Fibroblast of gingiva (primary cell): ENCODE measurements at regions not wholly inside any gene's neighbourhood (a gene's known extent, or its start where the extent isn't known, plus 50 kb on each side); places are given as distances from the start of the nearest gene placed in this dataset.
A peak's percentile ranks its signal among the peaks of the same experiment; 100 is the strongest.

Experiments
- DNase-seq: peaks from one replicate; pipeline ENCODE4 v3.0.0-alpha.2; 2011; ENCODE audit warnings: low read depth

DNA sequence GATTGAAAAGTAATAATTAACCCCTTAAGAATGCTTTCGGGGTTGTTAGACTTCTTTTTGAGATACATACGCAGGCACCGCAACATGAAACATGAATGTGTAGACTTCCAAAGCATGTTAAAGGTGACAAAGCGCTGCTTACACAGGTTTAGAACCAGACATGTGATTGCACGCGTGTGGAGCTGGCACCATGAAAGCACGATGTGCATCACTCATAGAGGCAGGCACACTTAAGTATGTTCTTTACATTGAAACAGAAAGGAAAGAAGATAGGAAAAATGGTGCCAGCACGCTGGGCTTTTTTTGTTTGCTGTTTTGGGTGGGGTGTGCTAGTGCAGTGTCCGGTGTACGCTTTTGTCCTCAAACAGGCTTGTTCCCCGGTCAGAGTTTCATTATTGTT, 83.6 kb upstream of the PPARA start:
- peak; percentile 60 for DNase-seq

GRCh38 chr22:46067159-46068111, 82.9 kb upstream of the PPARA start:
- no peak for DNase-seq

DNA sequence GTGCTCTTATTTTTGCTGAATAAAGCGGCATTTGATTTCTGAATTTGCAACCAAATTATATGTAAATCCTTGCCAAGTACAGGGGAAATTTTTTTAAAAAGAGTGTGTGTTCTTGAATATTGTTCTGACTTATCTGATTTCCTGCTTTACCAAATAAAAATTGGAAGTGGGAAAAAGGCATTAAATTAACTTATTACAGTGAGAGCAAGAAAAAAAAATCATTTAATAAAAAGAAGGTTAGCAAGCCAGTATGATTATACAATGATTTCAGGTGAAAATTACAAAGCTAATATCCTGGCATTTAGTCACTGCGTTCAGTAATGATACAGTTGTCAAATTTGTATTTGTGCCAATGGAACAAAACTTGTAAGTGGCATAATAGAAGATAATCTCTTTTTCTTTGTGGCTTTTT, 82.1 kb upstream of the PPARA start:
- no peak for DNase-seq

DNA sequence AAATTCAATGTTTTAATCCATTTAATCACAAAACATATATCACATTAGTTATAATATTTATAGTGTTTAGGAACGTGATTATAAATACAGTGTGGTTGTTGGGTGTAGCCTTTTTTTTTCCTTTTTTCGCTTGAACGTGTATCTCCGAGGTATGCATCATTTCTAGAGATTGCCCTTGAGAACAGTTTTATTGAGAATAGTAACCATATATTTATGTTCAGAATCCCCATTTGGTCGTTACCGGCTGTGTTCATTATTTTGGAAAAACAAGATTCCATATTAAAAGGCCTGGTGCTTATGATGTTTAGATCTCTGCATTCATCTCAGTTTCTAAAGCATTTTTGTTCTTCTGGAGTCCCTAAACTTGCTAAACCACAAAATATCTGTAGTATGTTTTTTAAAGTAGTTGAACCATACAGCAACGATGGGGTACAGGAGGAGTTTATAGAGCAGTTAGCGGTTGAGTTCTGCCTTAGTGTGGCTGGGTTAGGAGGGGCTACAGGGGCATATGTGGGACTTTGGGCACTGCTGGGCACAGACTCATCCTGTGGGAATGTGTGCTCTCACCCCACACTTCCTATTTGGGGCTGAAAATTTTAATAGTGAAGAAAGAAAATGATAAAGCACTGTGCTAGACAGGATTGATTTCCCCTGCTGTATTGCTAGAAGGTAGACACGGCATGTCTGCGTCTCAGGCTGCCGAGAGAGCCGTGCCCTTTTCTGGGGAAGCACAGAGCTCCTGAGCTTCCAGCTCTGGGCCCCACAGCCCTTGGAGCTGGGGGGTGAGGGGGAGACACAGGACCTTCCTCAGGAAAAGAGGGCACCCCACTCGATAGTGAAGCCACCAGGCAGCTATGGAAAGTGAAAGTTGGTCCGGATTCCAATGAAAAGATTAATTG, 81.5 kb upstream of the PPARA start:
- peak; percentile 89 for DNase-seq

- DNase-seq = peak; percentile 97
Observed at GRCh38 chr22:46069521-46070214, 80.7 kb upstream of the PPARA start.

GRCh38 chr22:46070215-46070802, 80.0 kb upstream of the PPARA start:
- peak; percentile 89 for DNase-seq

DNA sequence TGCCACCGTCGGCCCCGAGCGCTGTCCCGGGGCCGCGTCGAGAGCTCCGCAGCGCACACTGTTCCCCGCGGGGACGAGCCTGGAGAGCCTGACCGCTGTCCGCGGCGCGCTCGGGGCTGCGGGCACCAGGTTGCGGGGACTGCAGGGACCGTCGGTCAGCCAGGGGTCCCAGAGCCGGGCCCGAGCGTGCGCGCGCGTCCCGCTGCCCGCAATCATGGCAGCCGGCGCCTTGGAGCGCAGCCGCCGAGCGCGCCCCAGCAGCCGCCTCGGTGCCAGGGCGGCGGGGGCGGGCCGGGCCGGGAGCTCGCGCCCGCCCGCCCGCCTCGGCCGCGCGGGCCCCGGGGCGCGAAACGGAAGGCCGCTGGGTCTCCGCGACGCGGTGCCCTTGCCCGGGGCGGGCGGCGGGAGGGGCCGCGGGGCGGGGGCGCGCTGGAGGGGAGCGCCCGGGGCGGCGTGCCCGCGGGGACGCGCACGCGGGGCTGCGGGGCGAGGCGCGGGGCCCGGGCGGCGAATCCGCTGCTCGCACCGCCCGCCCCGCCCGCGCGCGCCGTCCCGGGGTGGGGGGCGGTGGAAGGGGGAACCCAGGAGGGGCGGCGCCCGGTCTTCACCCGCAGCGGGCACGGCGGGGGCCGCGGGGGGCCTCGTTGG, 79.4 kb upstream of the PPARA start:
- DNase-seq = no peak

- peak; percentile 98 for DNase-seq
Observed at GRCh38 chr22:46071451-46072109, 78.7 kb upstream of the PPARA start.

DNA sequence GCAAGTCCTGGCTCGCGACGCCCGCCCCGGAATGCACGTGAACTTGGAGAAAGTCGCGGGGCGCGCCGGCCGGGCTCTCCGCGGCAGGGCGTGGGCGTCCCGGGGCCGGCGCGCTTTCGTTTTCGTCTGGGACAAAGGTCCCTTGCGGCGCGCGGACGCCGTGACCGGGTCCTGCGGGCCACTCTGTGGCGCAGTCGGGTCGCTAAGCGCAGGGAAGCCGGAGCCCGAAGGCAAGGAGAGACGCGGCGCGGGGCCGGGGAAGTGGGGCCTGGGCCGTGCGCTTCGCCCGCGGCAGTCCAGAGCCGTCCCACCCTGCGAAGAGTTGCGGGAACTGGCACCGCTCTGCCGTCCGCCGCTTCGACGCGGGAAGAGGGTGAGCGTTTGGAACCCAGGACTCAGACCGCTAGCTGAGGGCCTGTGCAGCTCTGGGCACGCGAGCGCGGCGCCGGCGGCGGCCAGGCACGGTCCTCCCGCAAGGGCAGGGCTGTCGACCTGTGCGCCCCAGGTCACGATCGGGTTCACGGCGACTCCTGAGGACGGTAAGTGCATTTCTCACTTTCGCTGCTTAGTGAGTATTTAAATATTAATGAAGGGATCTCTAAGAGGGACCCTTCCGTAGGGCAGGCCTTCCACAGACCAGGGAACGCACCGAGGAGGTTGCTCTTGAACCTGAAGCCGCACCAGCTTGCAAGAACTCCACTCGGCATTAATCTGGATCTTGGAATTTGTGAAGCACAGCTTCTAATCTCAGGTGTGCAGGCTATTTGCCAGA, 78.0 kb upstream of the PPARA start:
- DNase-seq = no peak

DNA sequence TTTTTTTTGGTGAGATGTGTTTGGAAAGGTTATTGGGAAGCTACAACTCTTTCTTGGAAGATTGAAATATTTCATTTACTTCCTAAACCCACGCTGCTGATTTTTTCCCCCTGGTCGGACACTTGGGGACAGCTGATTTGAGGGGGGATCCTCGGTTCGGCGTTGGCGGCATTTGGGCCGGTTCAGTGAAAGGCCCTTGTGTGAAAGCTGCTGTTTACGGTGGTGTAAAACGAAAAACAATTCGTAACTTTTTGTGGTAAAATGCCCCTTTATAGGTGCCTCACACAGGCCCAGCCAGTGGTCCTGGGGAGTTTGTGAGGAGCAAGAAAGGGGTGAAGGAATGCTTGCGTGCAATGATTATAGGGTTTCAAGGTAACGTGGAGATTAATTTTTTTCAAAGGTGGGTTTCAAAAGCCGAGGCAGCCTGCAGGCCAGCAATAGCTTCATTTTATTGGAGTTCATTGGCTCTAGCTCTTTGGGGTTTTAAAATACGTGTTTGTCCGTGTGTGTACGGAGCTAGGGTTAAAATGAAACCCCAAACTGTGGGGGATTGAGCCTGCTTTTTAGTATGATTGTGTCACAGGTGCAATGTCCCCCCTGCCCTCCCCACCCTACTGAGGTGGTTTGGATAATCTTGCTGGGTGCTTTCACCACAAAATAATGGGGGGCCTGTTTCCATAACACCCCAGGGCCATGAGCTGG, 77.2 kb upstream of the PPARA start:
- DNase-seq = no peak

GRCh38 chr22:46073683-46074504, 76.4 kb upstream of the PPARA start:
- peak; percentile 57 for DNase-seq

DNA sequence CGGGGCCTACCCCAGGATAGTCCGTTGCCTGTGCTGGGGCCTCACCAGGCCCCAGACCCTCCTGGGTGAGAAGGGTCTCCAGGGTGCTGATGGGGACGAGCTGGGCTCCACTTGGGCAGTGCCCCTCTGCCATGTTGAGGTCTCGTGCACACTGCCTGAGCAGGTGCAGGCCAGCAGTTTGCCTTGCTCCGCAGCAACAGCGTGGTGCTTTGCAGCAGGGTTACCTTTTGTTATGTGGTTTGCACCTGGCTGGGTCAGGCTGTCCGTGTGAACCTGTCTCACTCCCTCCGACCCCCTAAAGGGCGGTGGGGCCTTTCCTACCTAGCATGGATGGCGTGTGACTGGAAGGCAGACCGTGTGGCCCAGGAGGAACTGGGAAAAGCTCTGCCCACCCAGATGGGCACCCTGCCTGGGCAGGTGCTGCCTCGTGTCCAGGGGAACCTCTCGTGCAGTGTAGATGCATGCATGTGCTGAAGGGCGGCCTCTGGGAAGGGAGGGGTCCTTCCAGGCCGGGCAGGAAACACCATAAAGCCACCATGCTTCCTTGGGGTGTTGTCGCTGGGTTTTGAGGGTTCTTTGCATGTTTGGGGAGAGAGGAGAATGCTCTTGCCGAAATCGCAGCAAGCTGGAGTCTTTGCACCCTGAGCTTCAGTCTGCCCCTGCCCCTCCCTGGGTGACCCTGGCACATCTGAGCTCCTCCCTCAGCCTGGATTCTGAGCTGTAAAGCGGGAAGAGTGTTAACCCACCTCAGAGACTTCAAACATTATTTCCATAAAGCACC, 75.4 kb upstream of the PPARA start:
- no peak for DNase-seq

- DNase-seq = no peak
Observed at GRCh38 chr22:46075764-46076531, 74.4 kb upstream of the PPARA start.

GRCh38 chr22:46076651-46077339, 73.5 kb upstream of the PPARA start:
- peak; percentile 74 for DNase-seq

DNA sequence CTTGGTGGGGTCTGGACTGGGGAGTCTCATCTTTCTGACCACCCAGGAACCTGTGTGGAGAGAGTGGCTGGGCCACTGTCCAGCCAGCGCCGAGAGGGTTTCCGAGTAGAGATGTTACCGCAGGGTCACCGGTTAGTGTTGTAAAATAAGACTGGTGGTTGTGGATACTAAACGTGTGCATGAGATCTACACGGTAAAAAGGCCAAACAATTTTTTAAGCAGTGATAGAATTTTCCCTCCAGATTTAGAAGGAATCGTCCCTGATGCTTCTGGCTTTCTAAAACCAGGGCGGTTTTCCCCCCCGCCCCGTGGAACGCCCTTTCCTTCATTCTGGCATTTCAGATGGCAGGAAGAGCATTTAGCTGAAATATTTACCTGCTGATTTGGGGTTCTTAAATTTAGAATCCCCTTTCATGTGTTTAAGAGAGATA, 72.6 kb upstream of the PPARA start:
- no peak for DNase-seq
